HG02973 (cell line): ENCODE measurements at regions not wholly inside any gene's neighbourhood (a gene's known extent, or its start where the extent isn't known, plus 50 kb on each side); places are given as distances from the start of the nearest gene placed in this dataset.
"Not testable (repeated sequence)": the region's sequence is repeated elsewhere in the genome, so short reads cannot be mapped to it uniquely, and the experiment has no call there.

ENCODE experiments used
- ATAC-seq: cut with Tn5 transposase; IDR thresholded peaks from one replicate; pipeline ENCODE4 v1.9.1; 2021; ENCODE audit warnings: moderate library complexity; ENCODE audit not compliant: unreplicated experiment

GRCh38 chr2:83221258-83221657 lies 1237.8 kb downstream of the SUCLG1 start:
- no peak for ATAC-seq

- ATAC-seq, result no peak
Observed at GRCh38 chr2:83217854-83218253, 1241.2 kb downstream of the SUCLG1 start.

GRCh38 chr2:83196225-83196624 lies 1262.9 kb downstream of the SUCLG1 start:
- no peak for ATAC-seq

- no peak for ATAC-seq
Observed at GRCh38 chr2:83191316-83191715, 1267.8 kb downstream of the SUCLG1 start.

- ATAC-seq, result no peak
Observed at GRCh38 chr2:83186105-83186760, 1272.8 kb downstream of the SUCLG1 start.

- ATAC-seq, result not testable (repeated sequence)
Observed at GRCh38 chr2:83180862-83181530, 1278.1 kb downstream of the SUCLG1 start.

GRCh38 chr2:83176539-83176938 lies 1282.5 kb downstream of the SUCLG1 start:
- no peak for ATAC-seq

GRCh38 chr2:83172841-83173240 lies 1286.2 kb downstream of the SUCLG1 start:
- no peak for ATAC-seq

GRCh38 chr2:83168377-83168776 lies 1290.7 kb downstream of the SUCLG1 start:
- no peak for ATAC-seq

GRCh38 chr2:83162421-83162820 lies 1296.7 kb downstream of the SUCLG1 start:
- no peak for ATAC-seq

GRCh38 chr2:83160571-83160970 lies 1298.5 kb downstream of the SUCLG1 start:
- no peak for ATAC-seq

GRCh38 chr2:83155826-83156225 lies 1303.3 kb downstream of the SUCLG1 start:
- ATAC-seq, result no peak

- ATAC-seq, result no peak
Observed at GRCh38 chr2:83143946-83144345, 1315.1 kb downstream of the SUCLG1 start.

GRCh38 chr2:83142934-83143333 lies 1316.1 kb downstream of the SUCLG1 start:
- no peak for ATAC-seq

- no peak for ATAC-seq
Observed at GRCh38 chr2:83115606-83116005, 1343.5 kb downstream of the SUCLG1 start.

- ATAC-seq, result no peak
Observed at GRCh38 chr2:83115155-83115554, 1343.9 kb downstream of the SUCLG1 start.

- no peak for ATAC-seq
Observed at GRCh38 chr2:83113953-83114352, 1345.1 kb downstream of the SUCLG1 start.

- no peak for ATAC-seq
Observed at GRCh38 chr2:83112858-83113257, 1346.2 kb downstream of the SUCLG1 start.

GRCh38 chr2:83109284-83109683 lies 1349.8 kb downstream of the SUCLG1 start:
- ATAC-seq, result no peak

GRCh38 chr2:83106853-83107252 lies 1352.2 kb downstream of the SUCLG1 start:
- ATAC-seq, result no peak

- ATAC-seq, result no peak
Observed at GRCh38 chr2:83104202-83104601, 1354.9 kb downstream of the SUCLG1 start.

- ATAC-seq, result no peak
Observed at GRCh38 chr2:83103613-83104012, 1355.5 kb downstream of the SUCLG1 start.

- not testable (repeated sequence) for ATAC-seq
Observed at GRCh38 chr2:83089051-83089450, 1370.0 kb downstream of the SUCLG1 start.
